IPS-NIHi7 (cell line): ENCODE measurements at regions not wholly inside any gene's neighbourhood (a gene's known extent, or its start where the extent isn't known, plus 50 kb on each side); places are given as distances from the start of the nearest gene placed in this dataset.
"Not testable (repeated sequence)": the region's sequence is repeated elsewhere in the genome, so short reads cannot be mapped to it uniquely, and the experiment has no call there.

Source experiments
- DNase-seq: peaks from one replicate; pipeline ENCODE4 v3.0.0; 2012; ENCODE audit warnings: mixed read lengths; ENCODE audit errors: extremely low spot score

GRCh38 chr3:189375532-189375931, 203.8 kb downstream of the TPRG1 start:
- DNase-seq, result no peak

DNA sequence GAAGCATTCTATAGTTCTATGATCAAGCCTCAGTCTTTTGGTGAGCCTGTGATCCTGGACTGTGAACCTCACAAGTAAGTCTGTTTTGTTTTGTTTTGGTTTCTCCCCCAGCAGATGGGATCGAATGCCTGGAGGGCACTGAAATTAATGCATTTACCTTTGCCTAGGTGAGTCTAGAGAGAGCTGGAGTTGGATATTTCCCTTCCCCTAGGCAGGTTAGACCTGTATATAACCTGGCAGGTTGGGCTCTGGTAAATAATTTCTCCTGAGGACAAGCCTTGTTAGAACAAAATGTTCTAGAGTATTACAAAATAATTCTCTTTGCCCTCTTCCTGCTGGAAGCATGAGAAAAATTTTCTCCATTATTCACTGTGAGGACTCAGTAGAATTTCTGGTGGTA, 211.9 kb downstream of the TPRG1 start:
- DNase-seq, result no peak

DNA sequence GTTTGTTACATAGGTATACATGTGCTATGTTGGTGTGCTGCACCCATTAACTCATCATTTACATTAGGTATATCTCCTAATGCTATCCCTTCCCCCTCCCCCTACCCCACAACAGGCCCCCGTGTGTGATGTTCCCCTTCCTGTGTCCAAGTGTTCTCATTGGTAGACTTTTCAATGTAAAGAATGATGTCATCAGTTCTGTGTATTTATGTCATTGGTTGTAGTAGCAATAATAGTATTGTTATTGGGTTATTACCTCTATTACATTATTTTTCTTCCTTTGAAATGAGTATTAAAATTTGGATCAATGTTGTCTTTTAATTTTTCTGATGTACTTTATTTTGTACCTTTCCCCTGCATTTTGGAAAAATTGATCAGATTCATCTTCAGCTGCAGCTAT, 214.1 kb downstream of the TPRG1 start:
- DNase-seq, result not testable (repeated sequence)

- DNase-seq, result no peak
These were observed 215.0 kb downstream of the TPRG1 start for GRCh38 chr3:189386739-189387138.

DNA sequence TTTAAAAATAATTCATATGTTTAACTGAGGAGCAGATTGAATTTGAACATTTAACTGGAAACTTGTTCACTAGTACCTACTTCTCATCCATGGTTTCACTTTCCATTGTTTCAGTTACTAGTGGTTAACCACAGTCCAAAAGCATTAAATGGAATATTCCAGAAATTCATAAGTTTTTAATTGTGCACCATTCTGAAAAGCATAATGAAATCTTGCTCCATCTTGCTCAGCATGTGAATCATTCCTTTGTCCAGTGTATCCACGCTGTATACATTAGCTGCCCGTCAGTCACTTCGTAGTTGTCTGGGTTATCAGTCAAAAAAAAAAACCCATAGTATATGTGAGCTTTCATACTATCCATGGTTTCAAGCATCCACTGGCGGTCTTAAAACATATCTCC, 217.6 kb downstream of the TPRG1 start:
- no peak for DNase-seq

GRCh38 chr3:189393598-189393997, 221.8 kb downstream of the TPRG1 start:
- no peak for DNase-seq

- DNase-seq, result no peak
These were observed 222.9 kb downstream of the TPRG1 start for GRCh38 chr3:189394599-189395121.

DNA sequence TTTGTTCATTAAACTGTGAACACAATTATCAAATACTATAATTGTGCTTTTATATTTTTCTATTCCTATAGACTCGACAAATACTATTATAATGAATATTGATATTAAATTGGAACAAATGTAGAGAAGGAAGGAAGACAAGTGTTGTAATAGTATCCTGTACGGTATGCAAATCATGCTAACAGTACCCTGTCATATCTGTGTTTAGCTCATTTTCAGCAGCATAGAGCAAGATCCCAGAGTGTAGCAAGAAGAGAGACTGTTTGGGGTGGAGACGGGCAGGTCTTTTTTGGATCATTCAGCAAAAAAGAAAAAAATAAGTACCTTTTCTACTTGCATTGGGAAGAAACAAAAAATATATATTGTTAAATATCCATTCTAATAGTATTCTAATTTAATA, 224.1 kb downstream of the TPRG1 start:
- no peak for DNase-seq

- DNase-seq, result no peak
These were observed 226.9 kb downstream of the TPRG1 start for GRCh38 chr3:189398656-189399055.

DNA sequence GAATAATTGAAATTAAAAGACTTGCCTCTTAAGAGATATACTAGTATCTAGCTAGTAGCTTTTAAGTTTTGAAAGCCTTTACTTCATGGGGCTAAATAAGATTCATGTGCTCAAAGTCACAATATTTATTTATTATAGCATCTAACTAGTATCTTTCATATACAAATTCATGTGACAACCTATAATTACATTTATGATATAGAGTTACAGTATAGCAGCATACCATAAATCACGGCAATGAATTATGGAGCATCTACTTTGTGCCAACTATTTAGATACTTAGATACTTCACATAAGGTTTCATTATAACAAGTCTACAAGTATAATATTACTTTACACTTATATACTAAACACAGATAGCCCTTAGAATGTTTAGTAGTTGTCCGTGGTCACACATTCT, 229.4 kb downstream of the TPRG1 start:
- no peak for DNase-seq

DNA sequence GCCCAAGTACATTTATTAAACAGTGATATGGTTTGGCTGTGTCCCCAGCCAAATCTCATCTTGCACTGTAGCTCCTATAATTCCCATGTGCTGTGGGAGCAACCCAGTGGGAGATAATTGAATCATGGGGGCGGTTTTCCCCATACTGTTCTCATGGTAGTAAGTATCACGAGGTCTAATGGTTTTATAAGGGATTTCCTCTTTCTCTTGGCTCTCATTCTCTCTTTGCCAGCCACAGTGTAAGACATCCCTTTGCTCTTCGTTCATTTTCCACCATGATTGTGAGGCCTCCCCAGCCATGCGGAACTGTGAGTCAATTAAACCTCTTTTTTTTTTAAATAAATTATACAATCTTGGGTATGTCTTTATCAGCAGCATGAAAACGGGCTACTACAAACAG, 228.0 kb upstream of the TP63 start:
- no peak for DNase-seq

GRCh38 chr3:189404024-189404423, 227.2 kb upstream of the TP63 start:
- no peak for DNase-seq

DNA sequence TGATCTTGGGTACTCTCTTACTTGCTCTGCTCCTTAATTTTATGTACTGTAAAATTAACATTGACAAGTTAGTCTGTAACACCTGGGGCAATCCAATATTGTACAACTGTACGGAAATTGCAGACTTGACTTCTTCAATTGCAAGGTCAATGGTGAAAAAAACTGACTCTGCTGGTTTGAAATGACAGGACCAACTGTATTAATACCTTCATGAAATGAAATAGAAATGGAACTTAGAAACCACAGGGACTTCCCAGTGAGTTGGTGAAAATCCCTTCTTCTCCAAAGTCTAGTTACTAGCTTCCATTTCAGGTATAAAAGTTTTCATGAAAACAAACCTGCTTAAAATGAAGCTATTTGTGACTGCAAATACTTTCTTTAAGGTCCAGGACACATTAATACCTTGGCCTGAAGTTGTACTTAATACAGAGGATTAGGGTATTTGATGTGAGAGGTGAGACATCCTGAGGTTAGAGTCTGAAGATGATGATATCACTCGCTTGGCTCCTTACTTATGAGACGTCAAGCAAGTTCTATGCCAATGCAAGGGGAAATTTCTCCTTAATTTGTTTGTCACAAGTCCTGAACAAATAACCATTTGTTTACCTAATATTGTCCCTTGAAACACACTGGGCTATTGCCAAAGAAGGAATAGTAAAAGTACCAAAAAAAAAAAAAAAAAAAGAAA, 226.2 kb upstream of the TP63 start:
- DNase-seq, result no peak

DNA sequence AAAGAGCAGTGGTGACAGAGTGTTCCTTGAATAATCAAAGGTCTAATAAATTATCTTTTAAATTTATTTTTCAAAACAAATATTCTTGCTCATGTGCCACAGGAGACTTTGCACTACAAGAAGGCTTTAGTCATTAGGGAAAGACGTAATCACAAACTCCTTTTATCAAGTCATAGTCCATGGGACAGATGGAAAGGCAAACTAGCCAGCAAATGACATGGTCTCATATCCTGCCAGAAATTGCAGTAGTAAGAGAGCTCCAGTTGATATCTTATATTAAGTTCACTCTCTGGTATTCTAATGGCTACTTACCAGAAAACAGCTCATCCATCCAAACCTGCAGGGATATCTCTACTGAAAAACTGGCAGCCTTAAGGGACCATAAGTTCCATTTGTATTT, 225.0 kb upstream of the TP63 start:
- DNase-seq, result no peak

DNA sequence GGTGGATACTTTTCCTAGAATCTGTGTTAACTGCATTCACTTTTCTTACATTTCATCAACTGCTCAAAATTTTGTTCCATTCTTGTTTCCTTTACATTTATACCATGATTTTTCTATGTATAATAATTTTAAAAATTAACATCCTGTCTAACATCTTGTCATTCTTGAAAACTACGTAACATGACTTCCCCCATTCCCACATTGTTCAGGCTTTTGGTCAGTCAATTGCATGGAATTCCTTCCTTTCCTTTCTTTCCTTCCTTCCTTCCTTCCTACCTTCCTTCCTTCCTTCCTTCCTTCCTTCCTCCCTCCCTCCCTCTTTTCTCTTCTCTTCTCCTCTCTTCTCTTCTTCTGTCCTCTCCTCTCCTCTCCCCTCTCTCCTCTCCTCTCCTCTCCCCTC, 220.7 kb upstream of the TP63 start:
- no peak for DNase-seq

DNA sequence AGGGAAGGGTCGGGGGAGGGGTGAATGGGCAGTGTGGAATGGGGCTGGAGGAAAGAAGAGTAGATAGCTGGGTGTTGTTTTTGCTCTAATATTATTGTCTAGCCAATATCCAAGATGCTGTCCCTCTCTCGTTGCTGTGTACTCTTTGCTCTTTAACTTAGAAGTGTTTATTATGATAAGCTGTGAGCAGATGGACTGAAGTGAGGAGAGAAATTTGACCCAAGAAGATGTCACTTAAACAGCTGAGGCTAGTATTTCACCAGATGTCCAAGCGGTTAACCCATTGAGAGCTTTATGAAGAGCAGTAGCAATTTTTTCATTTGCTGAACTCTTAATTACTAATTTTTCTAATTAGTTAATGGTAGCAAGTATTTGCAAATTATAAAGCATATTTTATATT, 212.2 kb upstream of the TP63 start:
- no peak for DNase-seq

- DNase-seq, result no peak
These were observed 211.5 kb upstream of the TP63 start for GRCh38 chr3:189419683-189420082.

- DNase-seq, result no peak
These were observed 206.3 kb upstream of the TP63 start for GRCh38 chr3:189424922-189425321.

- DNase-seq, result no peak
These were observed 202.2 kb upstream of the TP63 start for GRCh38 chr3:189429019-189429418.

DNA sequence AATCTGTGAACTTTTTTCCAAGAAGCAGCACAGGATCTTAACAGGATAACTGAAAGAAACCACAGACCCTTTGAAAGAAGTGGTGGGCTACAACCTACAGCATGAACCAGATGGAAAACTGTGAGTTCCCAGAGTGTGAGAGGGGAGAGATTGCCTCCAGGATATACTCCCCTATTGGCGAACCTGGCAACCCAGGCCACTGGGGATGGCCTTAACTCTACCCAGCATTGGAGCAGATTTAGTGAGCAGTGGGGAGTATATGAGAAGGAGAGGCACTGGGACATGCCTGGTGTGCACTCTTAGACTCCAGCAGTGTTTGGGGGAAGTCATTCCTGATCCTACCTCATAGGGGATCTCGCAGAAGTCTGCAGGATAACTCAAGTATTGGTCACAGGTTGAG, 201.0 kb upstream of the TP63 start:
- DNase-seq, result no peak

DNA sequence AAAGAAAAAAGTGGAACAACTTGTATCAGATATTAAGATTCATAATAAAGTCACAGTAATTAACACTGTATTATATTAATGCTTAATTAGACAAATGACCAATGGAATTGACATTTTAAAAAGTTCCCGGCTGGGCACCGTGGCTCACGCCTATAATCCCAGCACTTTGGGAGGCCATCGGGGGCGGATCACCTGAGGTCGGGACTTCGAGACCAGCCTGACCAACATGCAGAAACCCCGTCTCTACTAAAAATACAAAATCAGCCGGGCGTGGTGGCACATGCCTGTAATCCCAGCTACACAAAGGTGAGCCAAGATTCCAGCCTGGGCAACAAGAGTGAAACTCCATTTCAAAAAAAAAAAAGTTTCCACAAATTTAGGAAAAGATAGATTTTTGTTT, 188.9 kb upstream of the TP63 start:
- not testable (repeated sequence) for DNase-seq

GRCh38 chr3:189446959-189447560, 184.1 kb upstream of the TP63 start:
- no peak for DNase-seq

- no peak for DNase-seq
These were observed 182.1 kb upstream of the TP63 start for GRCh38 chr3:189449084-189449483.

DNA sequence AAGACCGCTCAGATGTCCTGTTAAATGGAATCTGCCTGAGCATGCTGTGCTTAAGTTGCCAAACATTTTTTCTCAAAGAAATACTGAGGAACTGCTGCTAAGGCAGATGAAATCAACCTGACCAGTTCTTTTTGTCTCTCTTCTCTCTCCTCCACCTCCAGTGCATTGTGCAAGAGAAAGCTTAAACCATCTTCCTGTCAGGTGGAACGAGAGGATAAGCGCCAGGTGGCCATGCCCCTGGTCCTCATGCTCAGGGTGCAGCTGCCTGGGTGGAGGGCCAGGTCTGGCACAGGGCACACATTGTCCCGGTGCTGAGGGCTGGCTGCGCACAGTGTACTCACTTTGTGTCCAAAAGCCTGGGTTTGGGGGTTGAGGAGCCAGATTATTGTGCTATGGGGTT, 176.2 kb upstream of the TP63 start:
- no peak for DNase-seq
